Eye (tissue), 1 donor: ENCODE measurements at regions not wholly inside any gene's neighbourhood (a gene's known extent, or its start where the extent isn't known, plus 50 kb on each side); places are given as distances from the start of the nearest gene placed in this dataset.
A peak's percentile ranks its signal among the peaks of the same experiment; 100 is the strongest.

ENCODE experiments used
- DNase-seq: peaks from one replicate; pipeline ENCODE4 v3.0.0-alpha.2; 2015

DNA sequence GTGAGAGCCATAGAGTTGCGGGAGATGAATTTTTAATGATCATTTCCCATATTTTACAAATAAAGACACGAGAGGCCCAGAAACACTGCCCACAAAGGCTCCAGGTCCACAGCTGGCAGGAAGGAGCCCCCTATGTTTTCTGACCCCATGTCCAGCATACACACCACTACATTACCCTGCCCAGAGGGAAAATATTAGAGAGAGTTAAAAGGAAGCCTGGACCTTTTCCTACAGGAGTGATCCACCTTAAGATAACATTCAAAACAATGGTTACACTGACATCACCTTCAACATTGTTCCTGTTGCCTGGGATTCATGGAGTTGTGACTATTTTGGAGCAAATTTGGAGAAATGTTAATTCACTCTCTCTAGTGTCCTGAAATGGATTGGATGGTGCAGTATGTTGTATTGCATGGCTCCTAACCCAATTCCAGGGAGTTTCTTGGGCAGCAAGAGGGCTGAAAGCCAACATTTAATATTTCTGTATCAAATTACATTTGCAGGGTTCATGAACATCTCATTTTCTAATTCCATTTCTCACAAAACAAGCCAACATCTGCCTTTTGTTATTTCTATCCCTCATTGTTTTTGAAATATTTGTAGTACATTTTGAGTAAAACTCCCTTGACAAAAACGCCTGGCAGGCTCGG lies 172.5 kb downstream of the DLEU7 start:
- DNase-seq = peak; percentile 27

GRCh38 chr13:50671497-50671850 lies 172.0 kb downstream of the DLEU7 start:
- DNase-seq = no peak

GRCh38 chr13:50672025-50672424 lies 171.5 kb downstream of the DLEU7 start:
- no peak for DNase-seq

DNA sequence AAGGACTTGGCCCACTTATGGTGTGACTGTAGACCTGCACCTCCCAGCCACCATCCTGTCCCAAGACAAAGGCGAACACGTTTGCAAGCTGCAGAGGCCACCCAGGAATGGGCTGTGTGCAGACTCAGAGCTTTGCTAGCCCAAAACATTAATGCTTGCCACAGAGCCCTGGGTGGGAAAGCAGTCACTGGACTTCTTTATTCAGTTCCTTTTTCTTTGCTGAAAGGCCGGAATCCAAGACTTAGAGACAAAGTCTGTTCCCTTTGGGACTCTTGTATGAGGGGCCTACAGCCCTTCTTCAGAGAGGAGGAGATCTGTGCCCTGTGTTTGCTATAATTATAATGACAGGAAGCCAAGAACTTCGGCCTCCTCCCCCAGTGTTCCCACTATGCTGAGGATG lies 167.8 kb downstream of the DLEU7 start:
- no peak for DNase-seq

DNA sequence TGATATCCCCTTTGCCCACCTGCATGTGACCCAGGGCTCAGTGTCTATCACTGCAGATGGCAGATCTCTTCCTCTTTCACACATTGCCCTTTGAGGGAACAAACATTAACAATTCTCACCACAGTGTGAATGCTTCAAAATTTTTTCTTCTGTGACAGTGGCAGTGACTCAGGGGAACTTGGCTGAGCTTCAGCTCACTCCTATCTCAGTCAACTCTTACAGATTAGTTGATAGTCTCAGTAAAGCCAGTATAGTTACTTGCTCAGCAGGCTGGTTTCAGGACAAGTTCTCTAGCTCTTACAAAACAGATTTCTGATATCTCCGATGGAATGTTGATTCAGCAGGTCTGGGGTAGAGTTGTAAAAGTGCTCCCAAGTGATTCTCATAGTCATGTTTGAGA lies 166.9 kb downstream of the DLEU7 start:
- no peak for DNase-seq

DNA sequence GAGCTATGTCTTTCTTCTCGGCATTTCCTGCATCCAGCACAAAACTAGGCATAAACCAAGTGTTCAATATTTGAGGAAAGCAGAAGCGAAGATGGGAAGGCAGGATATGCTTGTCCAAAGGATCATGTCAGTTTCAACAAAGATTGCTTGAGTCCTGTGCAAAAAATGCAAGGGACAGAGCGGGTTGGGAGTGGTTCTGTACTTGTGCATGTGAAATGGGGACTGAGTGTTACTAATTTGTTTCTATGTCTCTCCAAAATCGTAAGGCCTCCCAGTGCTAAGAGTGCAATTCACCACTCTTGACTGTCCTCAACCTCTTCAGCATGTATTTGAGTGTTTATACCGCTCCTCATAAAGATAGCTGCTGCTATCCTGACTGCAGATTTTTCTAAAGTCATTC lies 166.2 kb downstream of the DLEU7 start:
- no peak for DNase-seq

- DNase-seq = no peak
Observed at GRCh38 chr13:50677687-50678463, 165.6 kb downstream of the DLEU7 start.

DNA sequence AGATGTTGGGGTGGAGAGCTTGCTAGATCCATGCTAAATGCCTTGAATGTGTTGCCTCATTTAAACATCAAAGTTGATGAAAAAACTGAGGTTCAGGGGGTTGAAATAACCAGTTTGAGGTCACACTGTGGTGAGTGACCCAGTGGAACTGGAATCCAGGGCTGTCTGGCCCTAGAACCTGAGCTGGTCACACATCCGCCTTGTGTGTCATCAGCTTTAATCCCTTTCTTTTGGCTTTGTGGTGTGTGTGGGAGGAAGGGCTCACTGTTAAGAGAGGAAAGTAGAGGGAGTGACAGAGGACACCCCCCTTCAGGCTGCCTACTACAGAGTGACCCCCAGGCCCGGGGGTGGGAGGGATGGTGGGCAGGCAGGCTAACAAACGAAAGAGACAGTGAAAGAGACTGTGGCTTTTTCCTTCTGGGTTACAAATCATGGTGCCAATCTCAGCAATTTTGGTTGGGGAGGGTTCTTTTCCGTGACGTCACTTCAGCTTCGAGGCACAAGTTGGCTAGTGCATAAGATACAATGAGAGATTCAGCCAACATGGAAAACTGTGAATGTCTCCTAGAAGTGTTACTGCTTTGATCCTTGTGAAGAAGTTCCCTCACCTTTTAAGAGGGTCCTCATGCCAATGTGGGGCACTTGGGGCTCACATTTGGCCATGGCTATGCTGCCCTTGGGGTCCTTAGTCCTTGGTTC lies 164.9 kb downstream of the DLEU7 start:
- no peak for DNase-seq

DNA sequence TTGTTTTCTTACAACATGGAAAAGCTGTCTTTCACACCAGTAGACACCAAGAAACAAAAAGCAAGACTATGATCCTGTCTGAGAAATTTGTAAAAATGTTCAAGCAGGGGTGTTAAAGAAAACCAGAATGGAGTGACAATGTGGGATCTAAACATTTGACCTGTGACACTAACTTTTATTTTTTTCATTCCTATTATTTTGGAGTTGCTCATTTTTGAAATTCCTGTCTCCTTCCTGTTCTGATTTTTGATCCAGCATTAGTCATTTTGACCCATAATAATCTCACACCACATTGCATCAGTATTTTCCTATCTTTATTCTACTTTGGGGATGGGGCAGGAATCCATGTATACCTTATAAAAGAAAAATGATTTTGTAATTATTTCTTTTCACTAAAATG lies 164.2 kb downstream of the DLEU7 start:
- DNase-seq = no peak

- DNase-seq = no peak
Observed at GRCh38 chr13:50682002-50682401, 161.5 kb downstream of the DLEU7 start.

GRCh38 chr13:50682966-50683365 lies 160.5 kb downstream of the DLEU7 start:
- DNase-seq = no peak

DNA sequence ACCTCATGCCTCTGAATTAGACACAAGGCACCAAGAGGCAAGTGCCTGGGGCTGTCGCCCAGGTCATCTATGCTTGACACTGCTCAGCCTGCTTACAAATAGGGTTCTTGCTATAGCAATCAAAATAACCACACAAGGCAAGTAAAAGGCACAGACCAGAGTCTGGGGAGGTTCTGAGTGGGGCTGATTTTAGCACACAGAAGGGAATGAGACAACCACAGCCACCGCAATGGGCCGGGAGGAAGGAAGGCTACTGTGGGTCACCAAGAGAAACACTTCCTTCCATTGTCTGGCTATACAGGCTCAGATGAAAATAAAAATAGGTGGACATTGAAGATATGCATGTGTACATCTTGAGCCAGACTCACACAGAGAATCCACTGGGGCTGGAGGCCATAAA lies 159.1 kb downstream of the DLEU7 start:
- no peak for DNase-seq

DNA sequence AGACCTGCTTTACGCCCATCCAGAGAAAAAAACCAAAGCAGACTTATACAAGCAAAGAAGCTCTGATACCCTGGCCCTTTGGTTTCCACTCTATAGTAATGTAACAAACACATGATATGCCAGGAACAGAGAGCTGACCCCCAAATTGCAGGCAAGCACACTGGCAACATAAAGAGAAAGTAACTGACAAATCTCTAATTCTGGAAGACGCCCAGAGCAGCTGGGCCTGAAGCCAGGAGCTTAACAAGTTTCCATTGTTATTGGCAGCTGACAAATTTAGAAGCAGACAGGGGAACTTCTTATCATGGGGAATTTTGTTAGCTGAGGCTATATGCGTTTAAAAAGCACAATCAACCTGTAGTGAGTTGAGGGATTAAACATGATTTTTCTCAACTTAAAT lies 158.0 kb downstream of the DLEU7 start:
- peak; percentile 84 for DNase-seq

DNA sequence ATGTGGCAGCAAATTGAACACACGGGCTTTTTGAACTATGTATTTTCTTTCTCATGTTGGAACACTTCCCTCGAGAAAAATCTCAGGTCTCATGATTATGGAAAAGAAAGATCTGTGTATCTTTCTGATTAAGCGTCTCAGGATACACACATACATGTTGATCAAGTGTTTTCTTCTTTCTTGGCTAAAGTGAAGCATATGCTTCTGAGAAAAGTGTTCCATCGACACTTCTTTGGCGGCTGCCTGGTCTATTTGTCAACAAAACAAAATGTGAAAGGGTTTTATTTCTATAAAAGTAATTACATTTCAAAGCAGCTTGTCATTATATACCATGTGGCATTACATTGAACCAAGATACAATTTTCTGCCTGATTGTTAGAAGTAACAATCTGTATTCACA lies 157.5 kb downstream of the DLEU7 start:
- DNase-seq = no peak

DNA sequence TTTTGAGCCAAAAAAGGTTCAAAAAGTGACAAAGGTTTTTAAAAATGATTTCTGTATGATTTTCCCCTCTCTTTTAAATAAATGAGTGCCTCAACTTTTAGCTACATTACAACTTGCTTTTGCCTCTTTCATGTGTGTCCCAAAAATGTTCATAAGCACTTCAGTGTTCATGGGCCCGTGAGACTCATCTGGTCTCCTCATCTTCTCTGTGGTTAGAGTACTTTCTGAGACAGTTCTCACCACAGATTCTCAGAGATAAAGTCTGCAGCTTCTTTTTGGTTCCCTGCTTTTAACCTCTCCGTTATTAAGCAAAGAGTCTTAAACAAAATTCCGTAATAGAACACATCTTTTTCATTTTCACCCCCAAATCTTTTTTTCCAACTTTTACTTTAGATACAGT lies 156.9 kb downstream of the DLEU7 start:
- no peak for DNase-seq

DNA sequence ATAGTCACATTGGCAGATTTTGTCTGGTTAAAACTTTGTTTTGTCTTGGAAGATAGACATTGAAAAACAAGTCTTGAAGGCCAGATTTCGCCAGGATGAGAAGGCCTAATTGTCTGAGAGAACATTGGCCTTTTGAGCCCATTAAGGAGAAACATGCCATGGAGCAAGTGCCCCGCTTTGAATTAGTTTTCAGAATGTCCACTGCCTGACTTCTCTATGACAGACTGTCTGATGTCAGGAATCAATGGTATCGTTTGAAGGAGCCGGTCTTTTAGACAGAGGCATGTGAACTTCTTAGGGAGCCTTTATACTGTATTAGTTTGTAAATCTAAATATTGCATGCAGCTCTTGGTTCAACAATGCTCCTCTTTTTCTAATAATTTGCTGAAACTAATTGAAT lies 155.9 kb downstream of the DLEU7 start:
- DNase-seq = no peak

DNA sequence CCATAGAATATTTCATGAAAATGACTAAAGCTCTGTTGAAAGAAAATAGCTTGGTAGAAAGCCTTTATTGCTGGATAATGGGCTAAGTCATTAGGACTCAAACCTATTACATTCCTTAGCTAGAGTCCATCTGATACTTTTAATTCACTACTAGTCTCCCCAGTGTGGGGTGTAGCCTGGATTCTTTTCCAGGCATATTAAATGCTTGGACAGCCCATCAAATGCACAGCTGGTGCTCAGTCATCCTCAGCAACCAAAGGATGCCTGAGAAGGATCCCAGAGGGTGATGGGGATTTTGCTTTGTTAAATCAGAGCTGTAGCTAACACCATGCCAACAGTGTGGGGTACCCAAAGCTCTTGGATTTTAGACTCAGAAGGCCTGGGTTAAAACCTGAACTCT lies 153.5 kb downstream of the DLEU7 start:
- no peak for DNase-seq

- no peak for DNase-seq
Observed at GRCh38 chr13:50691176-50691680, 152.3 kb downstream of the DLEU7 start.

DNA sequence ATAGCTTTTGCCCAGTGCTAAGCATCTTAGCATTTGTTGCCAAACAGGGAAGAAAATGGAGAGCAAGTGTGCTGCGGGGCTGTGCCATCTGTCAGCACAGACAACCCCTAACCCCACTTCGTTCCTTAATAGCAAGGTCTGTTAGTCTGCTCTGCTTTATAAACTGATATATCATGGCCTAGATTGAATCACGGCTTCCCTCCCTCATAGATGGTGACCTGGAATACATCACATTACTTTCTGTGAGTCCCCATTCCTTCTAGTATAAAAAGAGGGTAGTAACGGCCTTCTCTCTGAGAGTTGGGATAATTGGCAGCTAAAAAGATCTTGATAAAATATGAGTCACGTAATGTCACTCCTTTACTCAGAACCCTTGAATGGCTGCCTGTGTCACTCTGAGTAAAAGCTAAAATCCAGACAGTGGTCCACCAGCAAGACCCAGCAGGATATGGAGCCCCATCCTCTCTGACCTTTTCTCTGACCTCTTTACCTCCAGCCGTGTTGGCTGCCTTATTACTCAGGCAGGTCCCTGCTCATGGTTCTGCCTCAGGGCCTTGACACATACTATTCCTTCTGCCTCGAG lies 151.7 kb downstream of the DLEU7 start:
- DNase-seq = no peak

- DNase-seq = no peak
Observed at GRCh38 chr13:50692396-50692915, 151.0 kb downstream of the DLEU7 start.

- DNase-seq = no peak
Observed at GRCh38 chr13:50693727-50694126, 149.8 kb downstream of the DLEU7 start.

DNA sequence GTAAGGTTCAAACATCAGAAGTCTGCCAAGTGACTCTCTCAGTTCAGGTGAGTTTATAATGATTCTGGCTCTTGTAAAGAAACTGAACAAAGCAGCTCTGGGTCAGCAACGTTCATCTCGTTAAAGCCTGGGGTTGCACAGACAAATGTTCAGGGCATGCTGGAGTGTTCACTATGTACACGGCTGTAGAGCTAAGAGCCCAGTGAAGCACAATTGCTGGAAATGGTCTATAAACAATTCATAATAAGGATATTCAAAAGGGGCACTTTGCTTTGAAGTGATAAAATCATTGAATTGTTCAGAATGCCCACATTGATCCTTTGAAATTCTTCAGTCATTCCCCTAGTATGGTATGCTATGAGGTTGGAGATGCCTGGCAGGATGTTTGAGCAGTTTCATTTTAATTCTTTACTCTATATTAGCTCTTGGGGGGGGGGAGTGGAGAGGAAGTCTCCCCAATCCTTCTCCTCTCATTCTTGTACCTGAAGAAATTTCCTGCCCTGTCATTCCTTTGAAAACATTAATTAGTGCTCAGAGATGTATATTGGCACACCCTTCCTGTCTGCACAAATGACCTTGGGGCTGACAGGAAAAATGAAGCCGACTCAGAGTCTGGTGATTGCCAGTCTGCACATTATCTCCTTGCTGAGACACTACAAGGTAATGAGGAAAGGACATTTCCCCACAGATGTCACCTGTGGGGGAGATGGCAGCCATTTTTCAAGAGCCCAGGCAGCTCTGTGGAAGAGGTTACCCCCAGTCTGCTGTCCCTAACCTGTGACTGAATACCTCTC lies 145.5 kb downstream of the DLEU7 start:
- DNase-seq = no peak
